SK-N-SH treated with all-trans-retinoic acid at 6 μM for 48 hours (cell line): ENCODE measurements at regions not wholly inside any gene's neighbourhood (a gene's known extent, or its start where the extent isn't known, plus 50 kb on each side); places are given as distances from the start of the nearest gene placed in this dataset.

ENCODE experiments used
- ATAC-seq: fragments of 200-7000 bp; cut with Tn5 transposase; 3 replicates; pipeline ENCODE4 v1.9.1; 2020; ENCODE audit warnings: mild to moderate bottlenecking, moderate library complexity
- ARNTL ChIP-seq: fragments of 450-650 bp; formaldehyde crosslinking; IDR thresholded peaks from 2 replicates; pipeline ENCODE4 v1.5.0; 2020; ENCODE audit warnings: low read depth, mild to moderate bottlenecking, moderate library complexity, borderline replicate concordance
- BACH2 ChIP-seq: fragments of 250-450 bp; sonication (Bioruptor Pico); IDR thresholded peaks from 2 replicates; pipeline ENCODE4 v1.9.0; 2021; ENCODE audit warnings: mild to moderate bottlenecking, borderline replicate concordance
- CSDC2 ChIP-seq: fragments of 250-450 bp; sonication (Bioruptor Pico); IDR thresholded peaks from 2 replicates; pipeline ENCODE4 v1.5.0; 2020; ENCODE audit warnings: mild to moderate bottlenecking, moderate library complexity
- ESRRG ChIP-seq: fragments of 250-450 bp; sonication (Bioruptor Pico); IDR thresholded peaks from 2 replicates; pipeline ENCODE4 v1.6.1; 2021; ENCODE audit warnings: mild to moderate bottlenecking
- GLIS3 ChIP-seq: fragments of 250-450 bp; sonication (Bioruptor Pico); IDR thresholded peaks from 2 replicates; pipeline ENCODE4 v1.5.0; 2020; ENCODE audit warnings: mild to moderate bottlenecking, moderate library complexity
- ISL1 ChIP-seq: fragments of 250-450 bp; sonication (Bioruptor Pico); IDR thresholded peaks from 2 replicates; pipeline ENCODE4 v2.1.2; 2022; ENCODE audit warnings: mild to moderate bottlenecking, moderate library complexity
- PPARA ChIP-seq: fragments of 250-450 bp; sonication (Bioruptor Pico); IDR thresholded peaks from 2 replicates; pipeline ENCODE4 v1.5.0; 2020; ENCODE audit warnings: mild to moderate bottlenecking, borderline replicate concordance
- RARB ChIP-seq: fragments of 250-450 bp; sonication (Bioruptor Pico); IDR thresholded peaks from 2 replicates; pipeline ENCODE4 v1.8.0; 2021; ENCODE audit warnings: mild to moderate bottlenecking, moderate library complexity
- SNAI2 ChIP-seq: fragments of 250-450 bp; sonication (Bioruptor Pico); IDR thresholded peaks from 2 replicates; pipeline ENCODE4 v1.5.0; 2020; ENCODE audit warnings: mild to moderate bottlenecking, moderate library complexity
- TCF4 ChIP-seq: fragments of 250-450 bp; sonication (Bioruptor Pico); IDR thresholded peaks from 2 replicates; pipeline ENCODE4 v1.8.0; 2021; ENCODE audit warnings: mild to moderate bottlenecking, moderate library complexity, borderline replicate concordance
- TOX ChIP-seq: fragments of 250-450 bp; sonication (Bioruptor Pico); IDR thresholded peaks from 2 replicates; pipeline ENCODE4 v1.8.0; 2021; ENCODE audit warnings: mild to moderate bottlenecking, moderate library complexity, borderline replicate concordance
- ZC3H10 ChIP-seq: fragments of 250-450 bp; sonication (Bioruptor Pico); IDR thresholded peaks from 2 replicates; pipeline ENCODE4 v1.5.1; 2021; ENCODE audit warnings: mild to moderate bottlenecking, moderate library complexity
- ZFP3 ChIP-seq: fragments of 250-450 bp; sonication (Bioruptor Pico); IDR thresholded peaks from 2 replicates; pipeline ENCODE4 v1.5.0; 2020; ENCODE audit warnings: mild to moderate bottlenecking, moderate library complexity
- ZNF565 ChIP-seq: fragments of 450-650 bp; formaldehyde crosslinking; conservative IDR thresholded peaks from 2 replicates; pipeline ENCODE4 v1.5.0; 2020; ENCODE audit warnings: low read depth, mild to moderate bottlenecking, moderate library complexity
- ZNF70 ChIP-seq: fragments of 450-650 bp; formaldehyde crosslinking; IDR thresholded peaks from 2 replicates; pipeline ENCODE4 v1.5.0; 2020; ENCODE audit warnings: mild to moderate bottlenecking, moderate library complexity
- ZNF8 ChIP-seq: fragments of 450-650 bp; formaldehyde crosslinking; IDR thresholded peaks from 2 replicates; pipeline ENCODE4 v1.5.0; 2020; ENCODE audit warnings: mild to moderate bottlenecking, moderate library complexity
- TF ChIP-seq, protein P1 (sequence below): fragments of 250-450 bp; sonication (Bioruptor Pico); IDR thresholded peaks from 2 replicates; pipeline ENCODE4 v1.5.1; 2021; ENCODE audit warnings: mild to moderate bottlenecking, moderate library complexity
- TF ChIP-seq, protein P2 (sequence below): fragments of 250-450 bp; sonication (Bioruptor Pico); IDR thresholded peaks from 2 replicates; pipeline ENCODE4 v1.8.0; 2021; ENCODE audit warnings: low read depth, mild to moderate bottlenecking, moderate library complexity, borderline replicate concordance
- TF ChIP-seq, protein P3 (sequence below): fragments of 250-450 bp; sonication (Bioruptor Pico); IDR thresholded peaks from 2 replicates; pipeline ENCODE4 v1.8.0; 2020; ENCODE audit warnings: mild to moderate bottlenecking, moderate library complexity, borderline replicate concordance
- TF ChIP-seq, protein P4 (sequence below): fragments of 250-450 bp; sonication (Bioruptor Pico); IDR thresholded peaks from 2 replicates; pipeline ENCODE4 v1.5.1; 2020; ENCODE audit warnings: low read depth, mild to moderate bottlenecking, moderate library complexity

DNA sequence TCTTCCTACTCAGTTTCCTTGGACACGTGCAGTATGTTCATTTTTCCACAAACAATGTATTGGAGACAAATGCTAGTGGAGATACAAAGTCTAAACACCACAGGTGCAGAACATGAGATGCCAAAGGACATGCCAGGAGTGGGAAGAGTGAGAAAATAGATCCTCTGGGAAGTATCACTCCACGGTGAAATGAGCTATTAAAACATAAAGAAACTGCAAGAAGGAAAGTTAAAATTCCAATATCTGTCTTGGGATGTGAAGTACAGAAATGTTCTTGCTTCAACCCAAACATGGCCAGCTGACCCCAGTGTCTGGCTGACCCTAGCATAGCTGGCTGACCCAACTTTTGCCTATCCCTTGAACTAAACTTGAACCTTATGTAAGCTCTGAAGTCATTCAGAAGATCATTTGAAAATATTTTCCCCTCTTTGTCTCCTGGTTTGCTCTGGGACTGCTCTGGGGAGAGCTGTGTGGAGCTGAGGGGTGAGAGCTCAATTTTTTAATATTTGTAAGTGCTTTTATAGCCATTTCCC lies 59.5 kb downstream of the FZD1 start:
- no peak for TF ChIP-seq TOX (CRISPR knock-in tag)
- TF ChIP-seq ZFP3 (CRISPR knock-in tag) = no peak
- no peak for TF ChIP-seq BACH2 (CRISPR knock-in tag)
- no peak for TF ChIP-seq ARNTL
- no peak for TF ChIP-seq GLIS3 (CRISPR knock-in tag)
- ATAC-seq = no peak

DNA sequence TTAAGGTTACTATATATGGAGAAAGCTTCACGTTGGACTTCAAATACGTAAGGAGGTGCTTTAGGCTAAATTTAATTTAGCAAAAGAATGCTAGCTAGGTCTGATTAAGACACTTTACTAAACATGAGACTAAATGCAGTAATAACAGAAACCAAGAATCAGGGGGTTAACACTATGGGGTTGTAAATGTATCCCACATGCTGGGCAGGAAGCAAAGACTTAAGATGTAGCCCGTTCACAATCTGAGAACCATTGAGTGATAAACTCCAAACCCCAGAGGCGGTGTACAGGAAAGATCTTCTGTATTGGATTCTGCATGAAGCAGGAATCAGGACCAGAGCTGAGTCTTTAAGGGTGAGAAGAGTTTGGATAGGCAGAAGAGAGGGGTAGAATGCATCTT lies 60.4 kb downstream of the FZD1 start:
- TF ChIP-seq BACH2 (CRISPR knock-in tag) (no peak), ESRRG (CRISPR knock-in tag) (no peak), RARB (CRISPR knock-in tag) (no peak), ZNF70 (no peak), CSDC2 (CRISPR knock-in tag) (no peak), ZC3H10 (CRISPR knock-in tag) (no peak), ZFP3 (CRISPR knock-in tag) (no peak), ZNF8 (no peak)
- TF ChIP-seq, protein P1, sequence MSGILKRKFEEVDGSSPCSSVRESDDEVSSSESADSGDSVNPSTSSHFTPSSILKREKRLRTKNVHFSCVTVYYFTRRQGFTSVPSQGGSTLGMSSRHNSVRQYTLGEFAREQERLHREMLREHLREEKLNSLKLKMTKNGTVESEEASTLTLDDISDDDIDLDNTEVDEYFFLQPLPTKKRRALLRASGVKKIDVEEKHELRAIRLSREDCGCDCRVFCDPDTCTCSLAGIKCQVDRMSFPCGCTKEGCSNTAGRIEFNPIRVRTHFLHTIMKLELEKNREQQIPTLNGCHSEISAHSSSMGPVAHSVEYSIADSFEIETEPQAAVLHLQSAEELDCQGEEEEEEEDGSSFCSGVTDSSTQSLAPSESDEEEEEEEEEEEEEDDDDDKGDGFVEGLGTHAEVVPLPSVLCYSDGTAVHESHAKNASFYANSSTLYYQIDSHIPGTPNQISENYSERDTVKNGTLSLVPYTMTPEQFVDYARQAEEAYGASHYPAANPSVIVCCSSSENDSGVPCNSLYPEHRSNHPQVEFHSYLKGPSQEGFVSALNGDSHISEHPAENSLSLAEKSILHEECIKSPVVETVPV (CRISPR knock-in tag) = no peak
- TF ChIP-seq, protein P2, sequence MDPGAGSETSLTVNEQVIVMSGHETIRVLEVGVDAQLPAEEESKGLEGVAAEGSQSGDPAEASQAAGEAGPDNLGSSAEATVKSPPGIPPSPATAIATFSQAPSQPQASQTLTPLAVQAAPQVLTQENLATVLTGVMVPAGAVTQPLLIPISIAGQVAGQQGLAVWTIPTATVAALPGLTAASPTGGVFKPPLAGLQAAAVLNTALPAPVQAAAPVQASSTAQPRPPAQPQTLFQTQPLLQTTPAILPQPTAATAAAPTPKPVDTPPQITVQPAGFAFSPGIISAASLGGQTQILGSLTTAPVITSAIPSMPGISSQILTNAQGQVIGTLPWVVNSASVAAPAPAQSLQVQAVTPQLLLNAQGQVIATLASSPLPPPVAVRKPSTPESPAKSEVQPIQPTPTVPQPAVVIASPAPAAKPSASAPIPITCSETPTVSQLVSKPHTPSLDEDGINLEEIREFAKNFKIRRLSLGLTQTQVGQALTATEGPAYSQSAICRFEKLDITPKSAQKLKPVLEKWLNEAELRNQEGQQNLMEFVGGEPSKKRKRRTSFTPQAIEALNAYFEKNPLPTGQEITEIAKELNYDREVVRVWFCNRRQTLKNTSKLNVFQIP = no peak
- TF ChIP-seq, protein P3, sequence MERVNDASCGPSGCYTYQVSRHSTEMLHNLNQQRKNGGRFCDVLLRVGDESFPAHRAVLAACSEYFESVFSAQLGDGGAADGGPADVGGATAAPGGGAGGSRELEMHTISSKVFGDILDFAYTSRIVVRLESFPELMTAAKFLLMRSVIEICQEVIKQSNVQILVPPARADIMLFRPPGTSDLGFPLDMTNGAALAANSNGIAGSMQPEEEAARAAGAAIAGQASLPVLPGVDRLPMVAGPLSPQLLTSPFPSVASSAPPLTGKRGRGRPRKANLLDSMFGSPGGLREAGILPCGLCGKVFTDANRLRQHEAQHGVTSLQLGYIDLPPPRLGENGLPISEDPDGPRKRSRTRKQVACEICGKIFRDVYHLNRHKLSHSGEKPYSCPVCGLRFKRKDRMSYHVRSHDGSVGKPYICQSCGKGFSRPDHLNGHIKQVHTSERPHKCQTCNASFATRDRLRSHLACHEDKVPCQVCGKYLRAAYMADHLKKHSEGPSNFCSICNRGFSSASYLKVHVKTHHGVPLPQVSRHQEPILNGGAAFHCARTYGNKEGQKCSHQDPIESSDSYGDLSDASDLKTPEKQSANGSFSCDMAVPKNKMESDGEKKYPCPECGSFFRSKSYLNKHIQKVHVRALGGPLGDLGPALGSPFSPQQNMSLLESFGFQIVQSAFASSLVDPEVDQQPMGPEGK (CRISPR knock-in tag) = no peak
- TF ChIP-seq, all 23 proteins: peak for 0
- ATAC-seq = no peak

DNA sequence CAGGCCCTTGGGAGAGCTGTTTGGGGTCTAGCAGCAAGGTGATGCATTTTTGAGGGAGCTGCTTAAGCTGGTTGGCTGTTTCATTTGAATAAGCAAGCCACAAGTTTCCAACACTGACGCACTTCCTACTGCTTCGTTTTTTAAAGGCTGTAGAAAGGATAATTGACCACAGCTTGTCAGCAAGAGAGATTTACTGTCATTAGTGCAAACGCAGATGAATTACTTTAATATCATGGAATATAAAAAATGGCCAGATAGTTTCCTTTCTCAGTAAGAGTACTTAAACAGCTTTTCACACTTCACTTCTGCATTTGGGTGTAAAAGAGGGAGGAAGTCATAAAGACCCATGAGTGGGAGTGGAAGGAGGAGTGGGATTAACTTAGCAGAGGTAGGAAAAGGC lies 61.5 kb downstream of the FZD1 start:
- TF ChIP-seq SNAI2 (CRISPR knock-in tag) (no peak), ISL1 (no peak), GLIS3 (CRISPR knock-in tag) (no peak), ZNF8 (no peak)

DNA sequence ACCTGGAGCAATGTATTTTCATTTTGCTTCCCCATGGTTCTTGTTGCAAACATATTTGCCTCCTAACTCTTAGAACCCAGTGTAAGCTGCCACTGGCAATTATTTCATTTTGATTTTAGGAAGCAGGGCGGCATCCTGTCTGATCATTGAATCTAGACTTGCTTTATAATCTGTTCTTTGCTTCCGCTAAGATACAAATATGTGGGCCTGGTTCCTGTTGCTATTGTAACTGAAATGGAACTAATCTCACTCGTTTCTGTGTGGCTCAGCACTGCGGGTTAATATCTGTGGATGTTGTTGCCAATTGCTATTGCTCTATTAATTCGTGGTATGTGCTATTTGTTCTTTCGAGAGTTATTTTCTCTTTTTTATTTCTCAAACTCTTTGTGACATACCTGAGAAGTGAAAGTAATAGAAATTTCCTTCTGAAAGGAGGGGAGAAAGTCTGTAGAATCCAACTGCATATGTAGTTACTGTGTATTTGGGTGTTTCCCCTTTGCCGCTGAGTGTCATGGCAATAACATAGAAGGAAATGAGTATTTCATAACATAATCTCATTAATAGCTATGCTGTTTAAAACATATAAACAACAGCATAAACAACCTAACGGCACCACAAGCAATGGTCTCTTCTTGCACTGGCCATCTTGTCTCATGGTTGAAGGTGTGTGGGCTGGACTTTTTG lies 62.4 kb downstream of the FZD1 start:
- TF ChIP-seq ZC3H10 (CRISPR knock-in tag) = no peak
- no peak for TF ChIP-seq TCF4
- no peak for TF ChIP-seq RARB (CRISPR knock-in tag)
- TF ChIP-seq PPARA = no peak
- TF ChIP-seq, protein P3 (CRISPR knock-in tag) = no peak
- no peak for TF ChIP-seq BACH2 (CRISPR knock-in tag)
- no peak for TF ChIP-seq ARNTL
- TF ChIP-seq ZNF565 (CRISPR knock-in tag) = no peak
- TF ChIP-seq, protein P4, sequence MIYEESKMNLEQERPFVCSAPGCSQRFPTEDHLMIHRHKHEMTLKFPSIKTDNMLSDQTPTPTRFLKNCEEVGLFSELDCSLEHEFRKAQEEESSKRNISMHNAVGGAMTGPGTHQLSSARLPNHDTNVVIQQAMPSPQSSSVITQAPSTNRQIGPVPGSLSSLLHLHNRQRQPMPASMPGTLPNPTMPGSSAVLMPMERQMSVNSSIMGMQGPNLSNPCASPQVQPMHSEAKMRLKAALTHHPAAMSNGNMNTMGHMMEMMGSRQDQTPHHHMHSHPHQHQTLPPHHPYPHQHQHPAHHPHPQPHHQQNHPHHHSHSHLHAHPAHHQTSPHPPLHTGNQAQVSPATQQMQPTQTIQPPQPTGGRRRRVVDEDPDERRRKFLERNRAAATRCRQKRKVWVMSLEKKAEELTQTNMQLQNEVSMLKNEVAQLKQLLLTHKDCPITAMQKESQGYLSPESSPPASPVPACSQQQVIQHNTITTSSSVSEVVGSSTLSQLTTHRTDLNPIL (CRISPR knock-in tag) = no peak
- TF ChIP-seq SNAI2 (CRISPR knock-in tag) = no peak
- TF ChIP-seq TOX (CRISPR knock-in tag) = no peak
- ATAC-seq = no peak

More for the DNA sequence above, 61.5 kb downstream of the FZD1 start:
- no peak for ATAC-seq
